ENCODE measurements at regions not wholly inside any gene's neighbourhood (a gene's known extent, or its start where the extent isn't known, plus 50 kb on each side); places are given as distances from the start of the nearest gene placed in this dataset.

DNA sequence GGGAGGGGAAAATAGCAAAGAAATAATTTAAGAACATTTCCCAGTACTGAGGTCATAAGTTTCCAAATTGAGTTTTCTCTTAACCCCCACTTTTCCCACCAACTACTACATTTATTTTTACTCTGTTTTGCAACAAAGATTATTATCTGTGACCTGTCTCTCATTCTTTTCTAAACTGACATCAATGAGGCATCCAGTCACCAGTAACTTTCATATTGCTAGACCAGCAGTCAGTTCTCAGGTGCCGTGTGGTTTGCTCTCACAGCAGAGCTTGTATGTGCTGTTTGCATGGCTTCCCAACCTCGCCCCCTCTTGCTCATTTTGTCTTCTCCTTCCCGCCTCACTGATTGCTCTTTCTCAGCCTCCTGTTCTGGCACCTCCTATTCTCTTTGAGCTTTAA is 1091.3 kb downstream of the TBC1D22A start:
- H3K4me3 ChIP-seq (ENCODE audit: low read depth in 2 of 2, low read length in 2 of 2) = no peak overlapping the region
- POLR2A ChIA-PET = no interaction called here
- H3K4me1 ChIP-seq (ENCODE audit: control insufficient read depth, insufficient read depth, low read length) = no peaks in the 10 kb centered on the region
- H3K9me3 ChIP-seq (ENCODE audit: control insufficient read depth, insufficient read depth, low read depth, low read length) = no peaks in the 10 kb centered on the region
- BruUV-seq (replicated peaks) = no TSS peak
- H3K27me3 ChIP-seq (ENCODE audit: control insufficient read depth, insufficient read depth, low read length) = no peaks in the 10 kb centered on the region
- CTCF ChIA-PET = no interaction called here
- H3K27ac ChIP-seq (ENCODE audit: low read length) = no peak overlapping the region
- in situ Hi-C loops (cut with HindIII; ENCODE audit: low pct_unique_long_range_greater_than_20kb, low sequenced_read_pairs) (no loop called here), intact Hi-C loops (cut with micrococcal nuclease; ENCODE audit: unreplicated experiment) (no loop called here)
- ATAC-seq (no peak), DNase-seq (ENCODE audit: low read depth, low spot score) (no peak)
- H3K36me3 ChIP-seq (ENCODE audit: control insufficient read depth, insufficient read depth, low read length) = no peaks in the 10 kb centered on the region
- TF ChIP-seq, protein P1, sequence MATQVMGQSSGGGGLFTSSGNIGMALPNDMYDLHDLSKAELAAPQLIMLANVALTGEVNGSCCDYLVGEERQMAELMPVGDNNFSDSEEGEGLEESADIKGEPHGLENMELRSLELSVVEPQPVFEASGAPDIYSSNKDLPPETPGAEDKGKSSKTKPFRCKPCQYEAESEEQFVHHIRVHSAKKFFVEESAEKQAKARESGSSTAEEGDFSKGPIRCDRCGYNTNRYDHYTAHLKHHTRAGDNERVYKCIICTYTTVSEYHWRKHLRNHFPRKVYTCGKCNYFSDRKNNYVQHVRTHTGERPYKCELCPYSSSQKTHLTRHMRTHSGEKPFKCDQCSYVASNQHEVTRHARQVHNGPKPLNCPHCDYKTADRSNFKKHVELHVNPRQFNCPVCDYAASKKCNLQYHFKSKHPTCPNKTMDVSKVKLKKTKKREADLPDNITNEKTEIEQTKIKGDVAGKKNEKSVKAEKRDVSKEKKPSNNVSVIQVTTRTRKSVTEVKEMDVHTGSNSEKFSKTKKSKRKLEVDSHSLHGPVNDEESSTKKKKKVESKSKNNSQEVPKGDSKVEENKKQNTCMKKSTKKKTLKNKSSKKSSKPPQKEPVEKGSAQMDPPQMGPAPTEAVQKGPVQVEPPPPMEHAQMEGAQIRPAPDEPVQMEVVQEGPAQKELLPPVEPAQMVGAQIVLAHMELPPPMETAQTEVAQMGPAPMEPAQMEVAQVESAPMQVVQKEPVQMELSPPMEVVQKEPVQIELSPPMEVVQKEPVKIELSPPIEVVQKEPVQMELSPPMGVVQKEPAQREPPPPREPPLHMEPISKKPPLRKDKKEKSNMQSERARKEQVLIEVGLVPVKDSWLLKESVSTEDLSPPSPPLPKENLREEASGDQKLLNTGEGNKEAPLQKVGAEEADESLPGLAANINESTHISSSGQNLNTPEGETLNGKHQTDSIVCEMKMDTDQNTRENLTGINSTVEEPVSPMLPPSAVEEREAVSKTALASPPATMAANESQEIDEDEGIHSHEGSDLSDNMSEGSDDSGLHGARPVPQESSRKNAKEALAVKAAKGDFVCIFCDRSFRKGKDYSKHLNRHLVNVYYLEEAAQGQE (IDR thresholded peaks at IDR 0.05; ENCODE audit: insufficient read depth in 1 of 2, low read depth in 2 of 2, low read length in 1 of 2) = no peak
- TF ChIP-seq SIN3A (IDR thresholded peaks at IDR 0.05; ENCODE audit: borderline replicate concordance, insufficient read depth, low read depth, low read length) = no peak

DNA sequence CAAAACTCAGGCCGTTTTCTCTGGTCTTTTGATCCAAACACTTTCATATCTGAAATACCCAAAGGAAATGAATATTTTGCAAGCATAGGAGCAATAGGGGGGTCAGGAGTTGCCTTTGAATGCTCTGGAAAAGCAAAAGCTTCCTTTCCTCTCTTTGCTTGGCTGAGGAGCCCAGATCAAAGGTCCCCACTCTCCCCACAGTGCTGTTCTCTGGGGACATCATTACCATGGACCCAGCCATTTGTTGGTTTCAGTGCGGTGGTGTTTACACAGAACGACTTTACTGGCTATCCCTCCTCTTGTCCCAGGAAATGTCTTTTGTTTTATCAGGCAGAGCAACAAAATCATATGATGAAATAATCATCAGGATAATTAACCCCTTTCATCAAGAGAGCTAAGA is 1089.1 kb downstream of the TBC1D22A start:
- CTCF ChIA-PET = no interaction called here
- no peak overlapping the region for H3K27ac ChIP-seq (ENCODE audit: low read length)
- in situ Hi-C loops (cut with HindIII; ENCODE audit: low pct_unique_long_range_greater_than_20kb, low sequenced_read_pairs) (no loop called here), intact Hi-C loops (cut with micrococcal nuclease; ENCODE audit: unreplicated experiment) (no loop called here)
- DNase-seq (ENCODE audit: low read depth, low spot score) (no peak), ATAC-seq (no peak)
- POLR2A ChIA-PET = no interaction called here
- no peaks in the 10 kb centered on the region for H3K4me1 ChIP-seq (ENCODE audit: control insufficient read depth, insufficient read depth, low read length)
- BruUV-seq (replicated peaks) = no TSS peak
- H3K4me3 ChIP-seq (ENCODE audit: low read depth in 2 of 2, low read length in 2 of 2) = no peak overlapping the region
- no peaks in the 10 kb centered on the region for H3K9me3 ChIP-seq (ENCODE audit: control insufficient read depth, insufficient read depth, low read depth, low read length)
- no peaks in the 10 kb centered on the region for H3K36me3 ChIP-seq (ENCODE audit: control insufficient read depth, insufficient read depth, low read length)
- TF ChIP-seq POLR2AphosphoS5 (IDR thresholded peaks at IDR 0.05; ENCODE audit: low read depth, low read length) (no peak), SIN3A (IDR thresholded peaks at IDR 0.05; ENCODE audit: borderline replicate concordance, insufficient read depth, low read depth, low read length) (no peak), TCF7L2 (IDR thresholded peaks at IDR 0.05; ENCODE audit: low read depth, low read length) (no peak)
- TF ChIP-seq, protein P1 (IDR thresholded peaks at IDR 0.05; ENCODE audit: insufficient read depth in 1 of 2, low read depth in 2 of 2, low read length in 1 of 2) = no peak
- TF ChIP-seq, protein P2, sequence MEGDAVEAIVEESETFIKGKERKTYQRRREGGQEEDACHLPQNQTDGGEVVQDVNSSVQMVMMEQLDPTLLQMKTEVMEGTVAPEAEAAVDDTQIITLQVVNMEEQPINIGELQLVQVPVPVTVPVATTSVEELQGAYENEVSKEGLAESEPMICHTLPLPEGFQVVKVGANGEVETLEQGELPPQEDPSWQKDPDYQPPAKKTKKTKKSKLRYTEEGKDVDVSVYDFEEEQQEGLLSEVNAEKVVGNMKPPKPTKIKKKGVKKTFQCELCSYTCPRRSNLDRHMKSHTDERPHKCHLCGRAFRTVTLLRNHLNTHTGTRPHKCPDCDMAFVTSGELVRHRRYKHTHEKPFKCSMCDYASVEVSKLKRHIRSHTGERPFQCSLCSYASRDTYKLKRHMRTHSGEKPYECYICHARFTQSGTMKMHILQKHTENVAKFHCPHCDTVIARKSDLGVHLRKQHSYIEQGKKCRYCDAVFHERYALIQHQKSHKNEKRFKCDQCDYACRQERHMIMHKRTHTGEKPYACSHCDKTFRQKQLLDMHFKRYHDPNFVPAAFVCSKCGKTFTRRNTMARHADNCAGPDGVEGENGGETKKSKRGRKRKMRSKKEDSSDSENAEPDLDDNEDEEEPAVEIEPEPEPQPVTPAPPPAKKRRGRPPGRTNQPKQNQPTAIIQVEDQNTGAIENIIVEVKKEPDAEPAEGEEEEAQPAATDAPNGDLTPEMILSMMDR (IDR thresholded peaks at IDR 0.05) = no peak
- no peaks in the 10 kb centered on the region for H3K27me3 ChIP-seq (ENCODE audit: control insufficient read depth, insufficient read depth, low read length)

Data from Panc1 (cell line).